K562 (cell line): ENCODE measurements at regions not wholly inside any gene's neighbourhood (a gene's known extent, or its start where the extent isn't known, plus 50 kb on each side); places are given as distances from the start of the nearest gene placed in this dataset.

ENCODE experiments used
- ATAC-seq: fragments of 200-7000 bp; cut with Tn5 transposase; 3 replicates; pipeline ENCODE4 v1.9.1; 2020; ENCODE audit warnings: moderate library complexity
- BruUV-seq: library from RNA; stranded (reverse); fragments of 400-500 nt; replicated peaks from 2 replicates; lab custom pipeline; 2021; lab: Mats Ljungman, UMichigan
- CTCF ChIA-PET: fragments of 300-600 bp; formaldehyde crosslinking; extraction: SDS; loops from one replicate; lab custom pipeline; 2021; ENCODE audit warnings: low intra/inter-chr PET ratio; lab: Yijun Ruan, JAX
- POLR2A ChIA-PET: fragments of 300-600, 350-650 bp; sonication (Branson Sonifier 250); formaldehyde crosslinking; extraction: SDS; loops from one replicate; lab custom pipeline; 2021; ENCODE audit warnings: antibody characterized with exemption, inconsistent platforms; lab: Yijun Ruan, JAX
- DNase-seq, 4 experiments: peaks; one replicate each; pipeline versions ENCODE4 v3.0.0 to v3.0.0-alpha.2; 2011 to 2018; ENCODE audit warnings: low spot score in 3 of 4, mixed read lengths in 3 of 4; ENCODE audit errors: extremely low read depth in 1 of 4
- FAIRE-seq: peaks from 2 replicates; lab custom pipeline; 2011; peaks lifted over from hg19 to GRCh38; lab: Jason Lieb, UNC
- H2AFZ ChIP-seq: 2 replicates; pipeline ENCODE4 v1.6.0; 2011; ENCODE audit warnings: low read depth, low read length, control low read depth, inconsistent platforms
- H3K27ac ChIP-seq: fragments of 200-600 bp; 3 replicates; pipeline ENCODE4 v1.8.0; 2011; ENCODE audit warnings: low read depth, mild to moderate bottlenecking, control low read depth, inconsistent platforms, low read length, moderate library complexity, mixed read lengths; ENCODE audit errors: extremely low read depth
- H3K27me3 ChIP-seq, 2 experiments: fragments of 300-600 bp in 1 of 2; 2 replicates in 1 of 2; 3 replicates in 1 of 2; pipeline versions ENCODE4 v1.6.0 to v1.8.0; 2011; ENCODE audit warnings: inconsistent platforms in 2 of 2, low read length in 2 of 2, mild to moderate bottlenecking in 1 of 2, mixed read lengths in 1 of 2, moderate library complexity in 1 of 2; ENCODE audit not compliant: control insufficient read depth in 2 of 2, insufficient read depth in 2 of 2
- H3K36me3 ChIP-seq: fragments of 300-600 bp; 3 replicates; pipeline ENCODE4 v1.8.0; 2011; ENCODE audit warnings: mild to moderate bottlenecking, low read length, inconsistent platforms; ENCODE audit not compliant: control insufficient read depth, insufficient read depth
- H3K4me1 ChIP-seq, 2 experiments: fragments of 200-600 bp in 1 of 2; replicated peaks in 1 of 2; 2 replicates in 1 of 2; 3 replicates in 1 of 2; pipeline versions ENCODE4 v1.5.1 to v1.8.0; 2011; ENCODE audit warnings: inconsistent platforms in 2 of 2, low read length in 2 of 2, mild to moderate bottlenecking in 1 of 2, mixed read lengths in 1 of 2, moderate library complexity in 1 of 2; ENCODE audit not compliant: control insufficient read depth in 2 of 2, insufficient read depth in 2 of 2
- H3K4me2 ChIP-seq: 2 replicates; pipeline ENCODE4 v1.6.1; 2011; ENCODE audit warnings: low read length, control low read depth, inconsistent platforms, mixed read lengths; ENCODE audit not compliant: insufficient read depth
- H3K4me3 ChIP-seq: fragments of 200-600 bp; sonication (generic), shearing (Covaris generic); 2 replicates; pipeline ENCODE4 v1.5.1; 2016; ENCODE audit warnings: control low read depth, inconsistent platforms
- H3K79me2 ChIP-seq: fragments of 200-600 bp; 3 replicates; pipeline ENCODE4 v1.8.0; 2011; ENCODE audit warnings: low read length, inconsistent platforms; ENCODE audit not compliant: control insufficient read depth, insufficient read depth
- H3K9ac ChIP-seq, 2 experiments: 2 replicates each; pipeline versions ENCODE4 v1.6.0 to v1.6.1; 2011; ENCODE audit warnings: low read depth in 2 of 2, low read length in 2 of 2, control low read depth in 1 of 2, inconsistent platforms in 1 of 2, mild to moderate bottlenecking in 1 of 2, mixed read lengths in 1 of 2; ENCODE audit not compliant: insufficient read depth in 1 of 2
- H3K9me1 ChIP-seq: one replicate; pipeline ENCODE4 v1.6.0; 2011; ENCODE audit warnings: inconsistent platforms, mild to moderate bottlenecking, low read length, moderate library complexity; ENCODE audit not compliant: control insufficient read depth, insufficient read depth
- H3K9me3 ChIP-seq: replicated peaks from 2 replicates; pipeline ENCODE4 v1.5.1; 2011; ENCODE audit warnings: low read depth, low read length, inconsistent platforms; ENCODE audit not compliant: control insufficient read depth, insufficient read depth
- H4K20me1 ChIP-seq: replicated peaks from 2 replicates; pipeline ENCODE4 v1.6.1; 2011; ENCODE audit warnings: low read length, inconsistent platforms, mixed read lengths; ENCODE audit not compliant: control insufficient read depth, insufficient read depth
- EGR1 ChIP-seq: fragments of 450-650 bp; conservative IDR thresholded peaks from 2 replicates; pipeline ENCODE4 v1.6.1; 2017; ENCODE audit warnings: mild to moderate bottlenecking
- KDM2B ChIP-seq: fragments of 250-450 bp; sonication (Bioruptor Pico); IDR thresholded peaks from 2 replicates; pipeline ENCODE4 v1.8.0; 2021; ENCODE audit warnings: mild to moderate bottlenecking, moderate library complexity
- PHF20 ChIP-seq: fragments of 450-650 bp; IDR thresholded peaks from 2 replicates; pipeline ENCODE4 v1.6.1; 2018; ENCODE audit not compliant: partially characterized antibody
- PPARD ChIP-seq: fragments of 250-450 bp; sonication (Bioruptor Pico); IDR thresholded peaks from 2 replicates; pipeline ENCODE4 v1.8.0; 2022; ENCODE audit warnings: inconsistent platforms, mild to moderate bottlenecking, moderate library complexity
- SREBF2 ChIP-seq: sonication (generic); formaldehyde crosslinking; IDR thresholded peaks from 2 replicates; pipeline ENCODE4 v1.4.0; 2020; ENCODE audit warnings: mild to moderate bottlenecking, missing genetic modification reagents
- ZNF311 ChIP-seq: fragments of 250-450 bp; sonication (Bioruptor Pico); IDR thresholded peaks from 2 replicates; pipeline ENCODE4 v1.4.0; 2020; ENCODE audit warnings: mild to moderate bottlenecking, moderate library complexity
- WGBS: fragments of 100-300 bp; shearing (Covaris generic); methylation state at CpG from one replicate; pipeline ENCODE4 v1.1.6; 2016; ENCODE audit warnings: low coverage, mixed read lengths; ENCODE audit not compliant: insufficient coverage; ENCODE audit errors: missing lambda C conversion rate; 5-methylcytosine and 5-hydroxymethylcytosine counted together
- in situ Hi-C: fragments of 300-500 bp; cut with MboI; formaldehyde crosslinking; loops from 4 replicates; pipeline ENCODE4 v1.15.0; 2018; ENCODE audit warnings: inconsistent platforms, mixed read lengths
- intact Hi-C: fragments of 100-400 bp; cut with micrococcal nuclease; formaldehyde crosslinking; loops from 2 replicates; pipeline ENCODE4 v1.14.2; 2022
- TF ChIP-seq, protein P1 (sequence below): fragments of 450-650 bp; formaldehyde crosslinking; IDR thresholded peaks from 2 replicates; pipeline ENCODE4 v1.4.0; 2020; ENCODE audit warnings: mild to moderate bottlenecking, moderate library complexity

- ChIA-PET POLR2A (no interaction called here), CTCF (no interaction called here)
- Histone ChIP-seq H3K4me2 (no peak overlapping the region), H3K27me3 (no peaks in the 10 kb centered on the region), H4K20me1 (no peaks in the 10 kb centered on the region), H3K9me1 (no peaks in the 10 kb centered on the region), H3K79me2 (no peaks in the 10 kb centered on the region), H3K4me1 (no peaks in the 10 kb centered on the region), H3K9ac (no peak overlapping the region), H3K36me3 (no peaks in the 10 kb centered on the region), H2AFZ (no peak overlapping the region), H3K27ac (no peak overlapping the region), H3K9me3 (no peaks in the 10 kb centered on the region), H3K4me3 (no peak overlapping the region)
- TF ChIP-seq EGR1 = no peak
- TF ChIP-seq KDM2B (CRISPR knock-in tag) = no peak
- TF ChIP-seq PHF20 = no peak
- TF ChIP-seq PPARD (CRISPR knock-in tag) = no peak
- no peak for TF ChIP-seq SREBF2 (CRISPR knock-in tag)
- TF ChIP-seq ZNF311 = no peak
- TF ChIP-seq, protein P1, sequence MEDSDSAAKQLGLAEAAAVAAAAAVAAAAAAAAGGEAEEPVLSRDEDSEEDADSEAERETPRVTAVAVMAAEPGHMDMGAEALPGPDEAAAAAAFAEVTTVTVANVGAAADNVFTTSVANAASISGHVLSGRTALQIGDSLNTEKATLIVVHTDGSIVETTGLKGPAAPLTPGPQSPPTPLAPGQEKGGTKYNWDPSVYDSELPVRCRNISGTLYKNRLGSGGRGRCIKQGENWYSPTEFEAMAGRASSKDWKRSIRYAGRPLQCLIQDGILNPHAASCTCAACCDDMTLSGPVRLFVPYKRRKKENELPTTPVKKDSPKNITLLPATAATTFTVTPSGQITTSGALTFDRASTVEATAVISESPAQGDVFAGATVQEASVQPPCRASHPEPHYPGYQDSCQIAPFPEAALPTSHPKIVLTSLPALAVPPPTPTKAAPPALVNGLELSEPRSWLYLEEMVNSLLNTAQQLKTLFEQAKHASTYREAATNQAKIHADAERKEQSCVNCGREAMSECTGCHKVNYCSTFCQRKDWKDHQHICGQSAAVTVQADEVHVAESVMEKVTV (CRISPR knock-in tag) = no peak
- intact Hi-C loops (no loop called here), in situ Hi-C loops (no loop called here)
- no peak for DNase-seq
- BruUV-seq = no TSS peak
- no peak for FAIRE-seq
- ATAC-seq = no peak
- 0% methylated on average over 1 of the region's 1 CpG for WGBS
These were observed 218.0 kb upstream of the AGA start for GRCh38 chr4:177660223-177660622.
